ENCODE measurements at regions not wholly inside any gene's neighbourhood (a gene's known extent, or its start where the extent isn't known, plus 50 kb on each side); places are given as distances from the start of the nearest gene placed in this dataset.
A peak's percentile ranks its signal among the peaks of the same experiment; 100 is the strongest.

DNA sequence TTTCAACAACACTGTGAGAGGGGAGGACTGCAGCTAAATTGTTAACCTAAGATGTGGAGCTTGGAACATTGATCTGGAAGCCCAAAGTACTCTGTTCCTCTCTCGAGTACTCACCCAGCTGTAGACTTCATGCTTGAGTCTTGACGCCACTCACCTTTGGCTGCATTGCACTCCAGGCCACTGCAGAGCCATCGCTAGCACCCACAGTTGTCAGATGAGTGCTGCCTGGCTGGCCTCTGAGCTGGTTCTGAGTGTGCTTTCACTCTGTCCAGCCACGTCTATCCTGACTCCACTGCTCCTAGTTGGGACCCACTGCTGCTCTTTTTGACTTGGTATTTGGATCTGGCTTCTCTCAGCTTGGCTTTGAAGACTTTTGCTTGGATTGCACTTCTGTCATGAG, 552.1 kb downstream of the DCDC2C start:
- Histone ChIP-seq H3K27ac (no peak overlapping the region), H3K36me3 (no peaks in the 10 kb centered on the region), H3K4me1 (no peaks in the 10 kb centered on the region), H3K9me3 (no peaks in the 10 kb centered on the region), H3K27me3 (no peaks in the 10 kb centered on the region), H3K4me3 (no peak overlapping the region)
- TF ChIP-seq, protein P1, sequence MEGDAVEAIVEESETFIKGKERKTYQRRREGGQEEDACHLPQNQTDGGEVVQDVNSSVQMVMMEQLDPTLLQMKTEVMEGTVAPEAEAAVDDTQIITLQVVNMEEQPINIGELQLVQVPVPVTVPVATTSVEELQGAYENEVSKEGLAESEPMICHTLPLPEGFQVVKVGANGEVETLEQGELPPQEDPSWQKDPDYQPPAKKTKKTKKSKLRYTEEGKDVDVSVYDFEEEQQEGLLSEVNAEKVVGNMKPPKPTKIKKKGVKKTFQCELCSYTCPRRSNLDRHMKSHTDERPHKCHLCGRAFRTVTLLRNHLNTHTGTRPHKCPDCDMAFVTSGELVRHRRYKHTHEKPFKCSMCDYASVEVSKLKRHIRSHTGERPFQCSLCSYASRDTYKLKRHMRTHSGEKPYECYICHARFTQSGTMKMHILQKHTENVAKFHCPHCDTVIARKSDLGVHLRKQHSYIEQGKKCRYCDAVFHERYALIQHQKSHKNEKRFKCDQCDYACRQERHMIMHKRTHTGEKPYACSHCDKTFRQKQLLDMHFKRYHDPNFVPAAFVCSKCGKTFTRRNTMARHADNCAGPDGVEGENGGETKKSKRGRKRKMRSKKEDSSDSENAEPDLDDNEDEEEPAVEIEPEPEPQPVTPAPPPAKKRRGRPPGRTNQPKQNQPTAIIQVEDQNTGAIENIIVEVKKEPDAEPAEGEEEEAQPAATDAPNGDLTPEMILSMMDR (IDR thresholded peaks at IDR 0.05): no peak
- ATAC-seq: peak; percentile 37
- intact Hi-C loops (cut with DNase I): no loop called here
- DNase-seq: no peak

DNA sequence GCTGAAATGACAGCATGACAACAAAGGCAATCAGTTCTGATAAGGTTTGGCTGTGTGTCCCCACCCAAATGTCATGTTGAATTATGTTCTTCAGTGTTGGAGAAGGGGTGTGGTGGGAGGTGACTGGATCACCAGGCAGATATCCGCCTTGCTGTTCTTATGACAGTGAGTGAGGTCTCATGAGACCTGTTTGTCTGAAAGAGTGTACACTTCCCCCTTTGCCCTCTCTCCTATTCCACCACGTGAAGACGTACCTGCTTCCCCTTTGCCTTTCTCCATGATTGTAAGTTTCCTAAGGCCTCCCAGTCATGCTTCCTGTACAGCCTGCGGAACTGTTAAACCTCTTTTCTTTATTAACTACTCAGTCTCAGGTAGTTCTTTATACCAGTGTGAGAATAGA, 553.0 kb downstream of the DCDC2C start:
- Histone ChIP-seq H3K4me3 (no peak overlapping the region), H3K9me3 (no peaks in the 10 kb centered on the region), H3K4me1 (no peaks in the 10 kb centered on the region), H3K36me3 (no peaks in the 10 kb centered on the region), H3K27ac (no peak overlapping the region), H3K27me3 (no peaks in the 10 kb centered on the region)
- TF ChIP-seq, protein P1 (IDR thresholded peaks at IDR 0.05): no peak
- intact Hi-C loops (cut with DNase I): no loop called here
- ATAC-seq (no peak), DNase-seq (no peak)

DNA sequence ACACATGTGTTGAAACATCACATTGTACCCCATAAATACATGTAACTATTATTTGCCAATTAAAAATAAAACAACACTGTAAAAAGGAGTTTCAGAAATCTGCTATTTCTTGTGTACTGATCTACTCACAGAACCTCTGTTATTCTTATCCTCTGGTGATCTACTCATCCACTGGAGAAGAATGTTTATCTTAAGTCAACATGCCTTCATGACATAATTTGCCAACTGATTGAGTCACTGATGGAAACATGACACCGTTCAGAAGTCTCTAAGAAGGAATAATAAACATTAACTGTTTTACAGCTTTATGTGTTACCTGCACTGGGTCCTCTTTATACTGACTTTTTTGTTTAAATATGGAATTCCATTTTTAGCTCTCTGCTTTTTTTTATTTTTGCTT, 555.2 kb downstream of the DCDC2C start:
- Histone ChIP-seq H3K27ac (no peak overlapping the region), H3K4me3 (no peak overlapping the region), H3K36me3 (no peaks in the 10 kb centered on the region), H3K9me3 (no peaks in the 10 kb centered on the region), H3K4me1 (no peaks in the 10 kb centered on the region), H3K27me3 (no peaks in the 10 kb centered on the region)
- intact Hi-C loops (cut with DNase I): no loop called here
- no peak for DNase-seq
- ATAC-seq: no peak
- TF ChIP-seq, protein P1 (IDR thresholded peaks at IDR 0.05): no peak

DNA sequence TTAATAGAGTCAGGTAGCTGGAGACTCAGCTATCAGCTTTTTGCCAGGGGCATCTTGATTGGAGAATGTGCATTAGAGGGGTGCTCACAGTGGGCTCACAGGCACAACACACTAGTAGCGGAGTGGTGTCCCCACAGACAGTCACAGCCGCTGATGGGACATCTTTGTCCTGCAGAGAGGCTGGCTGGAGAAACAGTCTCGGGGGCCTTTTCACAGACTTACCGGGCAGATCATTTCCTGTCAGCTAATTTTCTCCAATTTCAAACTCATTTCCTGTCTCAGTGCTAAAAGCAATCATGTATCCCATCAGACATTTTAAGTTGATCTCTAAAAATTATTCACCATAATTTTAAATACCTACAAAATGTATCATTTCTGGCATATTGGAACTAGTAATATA, 562.6 kb downstream of the DCDC2C start:
- TF ChIP-seq, protein P1 (IDR thresholded peaks at IDR 0.05): no peak
- ATAC-seq (no peak), DNase-seq (no peak)
- intact Hi-C loops (cut with DNase I): no loop called here
- H3K9me3 ChIP-seq: no peaks in the 10 kb centered on the region
- no peak overlapping the region for H3K4me3 ChIP-seq
- H3K27me3 ChIP-seq: no peaks in the 10 kb centered on the region
- no peaks in the 10 kb centered on the region for H3K36me3 ChIP-seq
- H3K27ac ChIP-seq: no peak overlapping the region
- no peaks in the 10 kb centered on the region for H3K4me1 ChIP-seq

DNA sequence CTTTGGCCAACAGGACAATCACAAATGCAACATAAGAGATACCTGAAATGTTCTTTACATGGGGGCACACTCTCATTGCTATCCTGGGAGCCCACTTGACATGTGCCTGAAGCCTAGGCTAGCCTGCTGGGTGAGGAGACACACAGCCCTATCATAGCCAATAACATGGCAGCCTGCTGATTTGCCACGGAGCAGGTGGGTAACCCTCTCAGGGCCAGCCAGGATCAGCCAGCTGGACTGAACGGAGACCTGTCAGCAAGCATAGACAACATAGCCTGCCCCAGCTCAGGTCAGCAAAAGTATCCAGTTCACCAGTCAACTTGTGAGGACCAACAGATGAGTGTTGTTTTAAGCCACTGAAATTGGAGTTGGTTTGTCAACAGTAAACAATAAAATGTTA, 566.5 kb downstream of the DCDC2C start:
- no peaks in the 10 kb centered on the region for H3K36me3 ChIP-seq
- intact Hi-C loops (cut with DNase I): no loop called here
- H3K9me3 ChIP-seq: no peaks in the 10 kb centered on the region
- H3K27me3 ChIP-seq: no peaks in the 10 kb centered on the region
- ATAC-seq (no peak), DNase-seq (no peak)
- TF ChIP-seq, protein P1 (IDR thresholded peaks at IDR 0.05): no peak
- H3K4me3 ChIP-seq: no peak overlapping the region
- H3K4me1 ChIP-seq: no peaks in the 10 kb centered on the region
- no peak overlapping the region for H3K27ac ChIP-seq

DNA sequence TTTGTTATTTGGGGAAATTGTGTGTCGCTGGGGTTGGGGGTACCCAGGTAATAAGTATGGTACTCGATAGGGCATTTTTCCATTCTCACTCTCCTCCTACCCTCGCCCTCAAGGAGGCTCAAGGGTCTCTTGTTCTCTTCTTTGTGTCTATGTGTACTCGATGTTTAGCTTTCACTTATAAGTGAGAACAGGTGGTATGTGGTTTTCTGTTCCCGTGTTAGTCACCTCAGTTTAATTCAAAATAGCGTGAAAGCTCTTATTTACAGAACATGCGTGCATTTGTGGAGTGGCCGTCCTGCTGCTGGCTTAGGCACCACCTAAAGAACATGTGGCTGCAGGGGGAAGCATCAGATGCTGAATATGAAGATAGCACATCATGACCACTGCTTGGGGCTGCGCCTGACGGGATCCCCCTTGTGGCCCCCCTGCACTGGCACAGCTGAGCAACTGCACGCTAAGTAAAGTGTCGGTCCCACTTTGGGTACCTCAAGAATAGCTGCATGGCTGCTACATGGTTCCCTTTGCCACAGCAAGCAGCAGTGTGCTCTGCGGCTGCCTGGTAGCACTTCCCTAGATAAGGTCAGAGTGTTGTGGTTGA, 569.0 kb downstream of the DCDC2C start:
- intact Hi-C loops (cut with DNase I): no loop called here
- ATAC-seq (no peak), DNase-seq (no peak)
- H3K27ac ChIP-seq: no peak overlapping the region
- TF ChIP-seq, protein P1 (IDR thresholded peaks at IDR 0.05): no peak
- H3K9me3 ChIP-seq: no peaks in the 10 kb centered on the region
- no peaks in the 10 kb centered on the region for H3K4me1 ChIP-seq
- no peak overlapping the region for H3K4me3 ChIP-seq
- H3K27me3 ChIP-seq: no peaks in the 10 kb centered on the region
- no peaks in the 10 kb centered on the region for H3K36me3 ChIP-seq

Data from upper lobe of right lung (tissue), 1 donor.